ENCODE measurements at regions not wholly inside any gene's neighbourhood (a gene's known extent, or its start where the extent isn't known, plus 50 kb on each side); places are given as distances from the start of the nearest gene placed in this dataset.

DNA sequence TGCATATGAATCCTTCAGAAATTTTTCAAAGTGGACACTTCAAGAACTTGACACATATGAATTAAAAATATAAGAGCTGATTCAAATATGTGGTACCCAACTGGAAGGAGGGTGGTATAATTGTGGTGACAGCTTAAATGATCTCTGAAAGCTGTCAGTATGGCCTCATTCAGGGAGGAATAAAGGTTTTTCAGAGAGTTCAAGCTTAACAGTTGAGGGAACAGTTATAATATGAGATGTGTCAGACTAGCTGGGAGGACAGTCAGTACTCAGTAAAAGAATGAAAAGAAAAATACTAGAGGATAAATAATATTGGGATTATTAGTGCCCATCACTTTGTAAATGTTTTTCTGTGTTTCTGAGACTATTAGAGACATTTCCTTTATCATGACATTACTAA lies 277.5 kb downstream of the RASSF9 start:
- no peaks in the 10 kb centered on the region for H4K20me1 ChIP-seq (replicated peaks; ENCODE audit: control insufficient read depth, insufficient read depth, low read length)
- no peaks in the 10 kb centered on the region; the same call in 1 of the 2 replicates for H3K9me3 ChIP-seq (replicated peaks; ENCODE audit: control insufficient read depth, insufficient read depth, low read depth, low read length)
- TF ChIP-seq, protein P1, sequence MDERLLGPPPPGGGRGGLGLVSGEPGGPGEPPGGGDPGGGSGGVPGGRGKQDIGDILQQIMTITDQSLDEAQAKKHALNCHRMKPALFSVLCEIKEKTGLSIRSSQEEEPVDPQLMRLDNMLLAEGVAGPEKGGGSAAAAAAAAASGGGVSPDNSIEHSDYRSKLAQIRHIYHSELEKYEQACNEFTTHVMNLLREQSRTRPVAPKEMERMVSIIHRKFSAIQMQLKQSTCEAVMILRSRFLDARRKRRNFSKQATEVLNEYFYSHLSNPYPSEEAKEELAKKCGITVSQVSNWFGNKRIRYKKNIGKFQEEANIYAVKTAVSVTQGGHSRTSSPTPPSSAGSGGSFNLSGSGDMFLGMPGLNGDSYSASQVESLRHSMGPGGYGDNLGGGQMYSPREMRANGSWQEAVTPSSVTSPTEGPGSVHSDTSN (CRISPR knock-in tag; IDR thresholded peaks at IDR 0.05; ENCODE audit: low read depth) = no peak
- TF ChIP-seq, protein P1 (tag; conservative IDR thresholded peaks at IDR 0.05; ENCODE audit: low read depth) = no peak
- TF ChIP-seq IRF2 (CRISPR knock-in tag; IDR thresholded peaks at IDR 0.05) (no peak), ZNF224 (CRISPR knock-in tag; IDR thresholded peaks at IDR 0.05) (no peak), ZNF174 (CRISPR knock-in tag; IDR thresholded peaks at IDR 0.05) (no peak), CAMTA2 (CRISPR knock-in tag; conservative IDR thresholded peaks at IDR 0.05) (no peak), FOXJ3 (CRISPR knock-in tag; IDR thresholded peaks at IDR 0.05) (no peak), XRCC3 (IDR thresholded peaks at IDR 0.05) (no peak), ZNF175 (CRISPR knock-in tag; IDR thresholded peaks at IDR 0.05; ENCODE audit: low read depth) (no peak), L3MBTL2 (IDR thresholded peaks at IDR 0.05) (no peak), ZNF77 (CRISPR knock-in tag; IDR thresholded peaks at IDR 0.05) (no peak), ZBTB7A (IDR thresholded peaks at IDR 0.05; ENCODE audit: borderline replicate concordance, control insufficient read depth, low read depth, low read length) (no peak)
- no peaks in the 10 kb centered on the region for H3K4me1 ChIP-seq (replicated peaks in 1 of 2; ENCODE audit: control insufficient read depth in 2 of 2, insufficient read depth in 2 of 2, low read length in 2 of 2)
- H3K79me2 ChIP-seq (ENCODE audit: control insufficient read depth, insufficient read depth, low read length) = no peaks in the 10 kb centered on the region
- no peak overlapping the region for H3K4me3 ChIP-seq
- intact Hi-C loops (cut with micrococcal nuclease) (no loop called here), in situ Hi-C loops (cut with MboI) (no loop called here)
- no peak overlapping the region for H3K9ac ChIP-seq (ENCODE audit: insufficient read depth in 1 of 2, low read depth in 2 of 2, low read length in 2 of 2)
- H3K27me3 ChIP-seq (ENCODE audit: control insufficient read depth in 2 of 2, insufficient read depth in 2 of 2, low read length in 2 of 2) = no peaks in the 10 kb centered on the region
- ATAC-seq = no peak
- ChIA-PET POLR2A (no interaction called here), CTCF (ENCODE audit: low intra/inter-chr PET ratio) (no interaction called here)
- no peak for DNase-seq (ENCODE audit: extremely low read depth in 1 of 4, low spot score in 3 of 4)
- no peak overlapping the region for H3K4me2 ChIP-seq (ENCODE audit: insufficient read depth, low read length)
- H2AFZ ChIP-seq (ENCODE audit: low read depth, low read length) = no peak overlapping the region
- H3K27ac ChIP-seq (ENCODE audit: extremely low read depth, low read depth, low read length) = no peak overlapping the region
- no peaks in the 10 kb centered on the region for H3K36me3 ChIP-seq (ENCODE audit: control insufficient read depth, insufficient read depth, low read length)
- no TSS peak for BruUV-seq (replicated peaks)
- H3K9me1 ChIP-seq (ENCODE audit: control insufficient read depth, insufficient read depth, low read length) = no peaks in the 10 kb centered on the region
- FAIRE-seq = no peak

Measured in K562 (cell line).